ENCODE measurements at regions not wholly inside any gene's neighbourhood (a gene's known extent, or its start where the extent isn't known, plus 50 kb on each side); places are given as distances from the start of the nearest gene placed in this dataset.

DNA sequence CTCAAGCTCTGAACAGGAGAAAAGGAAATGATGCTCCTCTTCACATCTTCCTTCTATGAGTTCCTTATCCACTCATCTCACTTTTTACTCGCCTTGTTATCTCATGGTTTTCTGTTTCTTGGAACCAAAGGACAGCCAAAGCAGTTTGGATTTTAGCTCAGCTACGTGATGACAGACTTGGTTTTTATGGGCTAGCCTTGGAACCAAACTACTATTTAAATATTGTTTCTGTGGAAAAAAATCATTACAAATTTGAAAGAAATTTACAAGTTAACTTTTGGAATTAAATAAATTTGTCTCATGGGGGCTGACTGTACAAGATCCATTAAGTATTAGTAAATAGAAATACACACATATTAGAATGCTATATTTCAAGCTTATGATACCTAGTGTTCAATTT lies 727.8 kb upstream of the FANCL start:
- no peak for DNase-seq (ENCODE audit: low read depth, low spot score)

DNA sequence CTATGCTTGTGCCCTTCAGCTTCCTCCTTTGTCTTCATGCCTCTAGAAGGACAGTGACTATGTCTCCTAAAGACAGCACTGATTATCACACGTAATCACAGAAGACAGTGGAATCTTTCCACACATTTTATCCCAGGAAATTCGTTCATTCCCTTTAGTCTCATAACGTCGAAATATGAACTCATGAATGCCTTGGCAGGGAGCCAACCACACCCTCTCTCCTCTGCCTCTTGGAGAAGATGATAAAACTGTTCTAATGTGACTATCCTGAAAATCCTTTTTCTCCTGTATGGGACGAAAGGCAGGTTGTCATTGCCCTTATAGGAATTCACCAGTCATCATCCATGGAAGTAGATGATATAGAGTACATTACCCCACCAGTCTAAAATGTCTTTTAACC lies 726.6 kb upstream of the FANCL start:
- no peak for DNase-seq (ENCODE audit: low read depth, low spot score)

DNA sequence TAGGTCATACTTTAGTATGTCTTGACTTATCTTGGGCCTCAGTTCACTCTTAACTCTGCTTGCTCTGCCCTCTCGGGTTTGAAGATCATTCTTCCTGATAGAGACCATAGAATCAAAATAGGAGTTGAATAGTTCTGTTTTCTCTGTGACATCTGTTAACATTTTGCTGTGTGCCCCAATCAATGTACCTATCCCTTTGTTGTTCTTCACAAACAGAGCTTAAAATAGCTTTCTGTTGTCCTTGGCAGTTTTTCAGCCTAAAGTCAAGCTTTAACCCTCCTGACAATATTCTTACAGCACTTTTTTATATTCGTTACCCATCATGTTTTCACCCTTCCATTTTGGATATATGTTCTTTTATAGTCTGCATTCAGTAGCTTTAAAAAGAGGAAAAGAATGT lies 724.5 kb upstream of the FANCL start:
- no peak for DNase-seq (ENCODE audit: low read depth, low spot score)

DNA sequence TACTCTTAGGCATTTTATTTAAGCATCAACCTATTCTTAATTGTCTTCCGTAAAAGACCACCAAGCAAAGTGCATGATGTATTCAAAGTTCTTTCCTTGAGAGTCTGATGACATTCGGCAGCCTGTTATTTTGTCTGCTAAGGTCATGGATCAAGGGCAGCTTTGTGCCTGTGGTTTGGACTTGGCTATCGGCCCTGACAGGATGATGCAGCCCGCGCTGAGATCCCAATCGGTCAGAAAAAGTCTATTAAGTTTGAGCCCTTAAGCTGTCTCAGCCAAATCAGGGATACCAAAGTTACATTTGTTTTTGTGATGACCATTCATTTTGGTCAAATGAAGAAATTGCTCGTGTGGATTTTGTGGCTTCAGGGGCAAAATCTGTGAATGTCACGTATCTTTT lies 718.9 kb upstream of the FANCL start:
- no peak for DNase-seq (ENCODE audit: low read depth, low spot score)

DNA sequence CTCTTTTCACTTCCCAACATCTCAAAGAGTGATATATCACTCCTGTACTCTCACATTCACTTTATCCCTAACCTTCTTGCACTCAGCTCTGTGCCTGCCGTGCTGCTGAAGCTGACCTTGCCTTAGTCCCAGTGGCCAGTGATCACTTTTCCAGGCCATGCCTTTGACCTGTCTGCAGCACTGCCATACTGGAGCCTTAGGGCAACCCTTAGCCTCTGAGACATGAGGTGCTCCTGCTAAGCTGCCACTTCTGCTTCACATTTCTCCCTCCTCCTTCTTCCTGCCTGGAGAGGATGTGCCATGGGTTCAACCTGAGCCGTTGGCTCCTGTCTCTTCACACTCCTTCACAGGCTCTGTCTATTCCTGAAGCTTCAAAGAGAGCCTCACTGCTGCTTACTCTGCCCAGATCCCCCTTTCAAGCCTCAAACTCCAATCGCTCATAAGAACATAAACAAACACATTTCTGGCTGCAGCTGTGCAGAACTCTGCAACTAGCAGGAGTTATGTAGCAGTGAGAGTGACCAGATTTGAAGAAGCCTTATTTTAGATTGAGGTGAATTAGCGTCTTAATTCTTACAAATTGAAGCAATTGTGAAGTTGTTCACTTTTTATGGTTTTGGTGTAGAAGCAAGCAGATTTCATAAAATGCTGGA lies 716.2 kb upstream of the FANCL start:
- DNase-seq (ENCODE audit: low read depth, low spot score), result no peak

DNA sequence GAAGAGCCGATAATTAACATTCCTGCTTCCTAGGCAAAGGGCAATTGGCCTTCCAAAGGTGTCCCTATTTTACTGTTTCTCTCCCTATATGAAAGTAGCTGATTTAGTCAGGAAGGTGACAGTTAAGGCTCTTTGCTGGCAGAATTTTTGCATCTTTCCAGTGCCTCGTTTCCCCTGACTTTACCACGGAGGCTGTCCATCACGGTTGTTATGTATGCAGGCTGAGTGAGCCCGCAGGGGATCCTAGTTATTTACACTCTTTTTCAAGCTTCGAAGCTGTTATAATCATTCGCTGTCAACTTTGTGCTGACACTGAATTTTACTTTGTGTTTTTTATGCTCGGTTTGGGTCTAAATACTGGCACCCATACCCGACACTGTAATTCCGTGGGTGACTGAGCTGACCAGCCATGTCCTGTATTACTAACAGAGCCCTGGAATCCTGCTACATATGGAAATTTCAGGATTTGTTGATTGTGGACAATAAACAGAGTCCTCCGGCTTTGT lies 713.8 kb upstream of the FANCL start:
- DNase-seq (ENCODE audit: low read depth, low spot score), result no peak

DNA sequence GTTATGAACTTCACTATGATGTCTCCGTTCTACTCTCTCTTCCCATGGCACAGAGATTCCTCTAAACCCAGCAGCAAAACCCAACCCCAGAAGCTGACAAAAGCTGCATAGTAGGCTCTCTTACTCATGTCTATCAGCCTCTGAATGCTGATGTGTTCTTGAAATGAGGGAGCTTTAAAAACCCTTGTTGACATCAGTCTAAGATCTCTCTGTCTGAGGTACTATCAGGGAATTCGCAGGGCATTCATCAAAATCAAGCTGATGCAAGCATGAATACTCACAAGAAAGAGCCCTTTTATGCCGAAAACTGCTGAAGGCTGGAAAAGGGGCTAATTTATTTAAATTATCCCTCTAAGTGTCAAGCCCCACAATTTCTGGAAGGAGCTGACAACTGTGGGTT lies 710.6 kb upstream of the FANCL start:
- no peak for DNase-seq (ENCODE audit: low read depth, low spot score)

DNA sequence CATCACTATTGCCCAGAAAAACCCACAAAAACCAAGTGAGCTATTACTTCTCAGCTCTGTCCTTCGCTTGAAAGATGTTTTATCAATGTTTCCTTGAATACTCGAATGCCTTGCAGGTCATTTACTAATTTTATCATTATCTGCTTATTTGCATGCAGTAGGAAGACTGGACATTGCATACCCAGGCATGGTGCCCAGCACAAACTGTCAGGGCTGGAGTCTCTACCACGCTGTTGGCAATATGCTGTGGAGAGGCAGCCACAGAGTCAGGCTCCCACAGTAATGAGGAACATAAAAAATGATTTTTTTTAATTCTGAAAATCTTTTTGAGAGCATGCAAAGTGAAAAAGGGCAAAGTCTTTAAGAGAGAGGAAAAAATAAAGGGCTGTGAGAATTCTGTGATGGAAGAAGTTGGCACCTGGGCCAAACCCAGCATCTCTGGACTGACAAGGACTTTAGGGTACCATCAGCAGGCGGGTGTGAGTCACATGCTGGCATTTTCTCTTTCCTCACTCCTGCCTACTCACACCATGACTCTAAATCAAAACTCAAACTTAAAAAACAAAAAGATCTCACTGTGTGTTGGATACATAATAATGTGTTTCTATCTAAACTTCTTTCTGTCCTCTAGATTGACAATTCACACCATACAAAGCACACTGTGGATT lies 709.8 kb upstream of the FANCL start:
- DNase-seq (ENCODE audit: low read depth, low spot score), result no peak

DNA sequence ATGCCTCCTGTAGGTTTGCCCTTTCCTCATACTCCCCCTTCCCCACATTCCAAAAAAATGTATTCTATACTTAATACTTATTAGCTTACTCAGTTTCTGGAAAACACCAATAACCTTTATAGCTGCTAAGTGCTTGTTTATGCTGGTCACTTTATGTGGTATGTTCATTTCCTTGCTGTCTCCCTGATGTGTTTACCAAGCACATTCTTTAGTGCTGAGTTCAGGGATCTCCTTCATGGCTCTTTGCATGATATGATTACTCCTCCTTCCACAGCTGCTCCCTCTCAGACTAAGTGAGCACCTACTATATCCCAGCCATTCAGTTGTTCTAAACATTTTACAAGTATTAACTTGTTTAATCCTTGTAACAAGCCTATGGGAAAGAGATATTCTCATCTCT lies 698.3 kb upstream of the FANCL start:
- DNase-seq (ENCODE audit: low read depth, low spot score), result no peak

DNA sequence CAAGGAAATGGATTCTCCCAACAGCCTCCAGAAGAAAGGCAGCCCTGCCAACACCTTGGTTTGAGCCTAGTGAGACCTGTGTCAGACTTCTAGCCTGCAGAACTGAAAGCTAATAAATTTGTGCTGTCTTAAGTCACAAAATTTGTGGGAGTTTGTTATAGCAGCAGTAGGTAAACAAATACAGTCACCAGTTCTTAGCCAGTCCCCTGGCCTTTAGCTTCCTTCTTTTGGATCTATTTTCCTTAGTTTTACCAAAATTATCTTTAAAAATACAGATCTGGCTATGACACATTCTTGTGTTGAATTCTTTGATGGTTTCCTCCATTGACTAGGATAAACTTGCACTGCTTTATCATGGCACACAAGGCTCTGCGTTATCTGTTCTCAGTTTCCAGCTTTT lies 697.9 kb upstream of the FANCL start:
- no peak for DNase-seq (ENCODE audit: low read depth, low spot score)

DNA sequence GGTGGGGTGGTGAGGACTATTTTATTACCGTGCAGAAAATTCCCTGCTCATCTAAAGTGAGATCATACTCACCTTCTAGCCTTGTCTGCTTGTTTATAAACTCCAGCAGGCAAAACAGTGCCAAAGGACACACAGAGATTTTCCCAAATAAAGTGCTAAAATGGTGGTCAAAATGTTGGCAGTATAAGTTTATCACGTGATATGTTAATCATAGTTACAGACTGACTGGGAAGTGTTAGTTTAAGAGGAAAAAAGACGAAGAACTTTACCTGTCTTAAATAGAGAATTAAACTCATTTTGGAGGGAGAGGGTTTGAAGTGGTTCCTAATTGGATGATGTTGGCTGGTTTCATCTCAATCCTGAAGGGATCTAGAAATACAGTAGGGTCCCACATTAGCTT lies 691.7 kb upstream of the FANCL start:
- DNase-seq (ENCODE audit: low read depth, low spot score), result no peak

DNA sequence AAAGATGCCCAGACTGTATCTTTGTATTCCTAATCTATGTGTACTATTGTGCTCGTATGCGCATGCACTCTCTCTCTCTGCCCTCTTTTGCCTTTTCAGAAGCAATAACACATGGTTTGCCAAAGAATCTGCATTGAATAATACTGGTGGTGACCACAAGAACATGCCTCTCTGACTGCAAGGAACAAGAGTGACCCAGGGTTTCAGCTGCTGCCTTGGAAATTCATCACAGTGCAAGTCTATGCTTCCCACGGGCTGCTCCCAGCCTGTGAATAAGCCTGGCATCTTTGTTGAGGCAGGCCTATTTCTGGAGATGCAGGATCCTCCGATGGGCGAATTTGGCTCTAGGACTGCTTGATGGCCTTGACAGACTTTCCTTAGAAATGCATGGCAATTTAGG lies 689.4 kb upstream of the FANCL start:
- DNase-seq (ENCODE audit: low read depth, low spot score), result no peak

DNA sequence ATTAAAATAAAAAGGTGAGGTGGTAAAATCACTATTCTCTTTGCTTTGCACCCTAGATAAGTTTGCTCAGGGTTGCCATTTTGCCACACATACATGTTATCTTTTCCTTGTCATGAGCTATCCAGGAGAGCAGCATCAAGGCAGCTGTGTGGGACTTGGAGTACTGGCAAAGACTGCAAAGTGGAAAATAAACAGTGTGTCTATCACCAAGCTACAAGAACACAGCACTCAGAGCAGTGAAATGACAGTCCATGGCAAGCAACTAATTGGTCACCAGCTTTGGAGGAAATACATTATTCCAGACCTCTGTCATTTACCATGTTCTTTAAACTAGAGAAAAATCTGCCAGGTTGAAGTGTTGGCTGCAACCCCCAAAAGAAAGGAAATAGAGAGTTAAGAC lies 687.8 kb upstream of the FANCL start:
- DNase-seq (ENCODE audit: low read depth, low spot score), result no peak

DNA sequence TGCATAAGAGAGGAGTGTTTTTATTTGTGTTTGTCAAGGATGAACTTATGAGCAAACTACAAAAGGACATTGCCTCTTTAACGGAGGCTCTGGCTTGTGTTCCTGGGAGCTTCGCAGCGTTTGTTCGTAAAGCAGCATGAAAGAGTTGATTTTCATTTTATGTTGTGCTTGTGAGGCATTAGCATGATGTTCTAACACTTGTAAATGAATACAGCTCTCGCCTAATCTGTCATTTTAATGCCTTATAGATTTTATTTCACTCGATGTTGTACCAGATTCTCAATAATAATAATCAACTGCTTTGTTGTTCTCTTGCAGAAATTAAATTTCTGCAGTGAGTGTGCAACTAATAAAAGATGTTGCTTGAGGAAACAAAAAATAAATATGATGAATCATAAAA lies 687.3 kb upstream of the FANCL start:
- DNase-seq (ENCODE audit: low read depth, low spot score), result no peak

DNA sequence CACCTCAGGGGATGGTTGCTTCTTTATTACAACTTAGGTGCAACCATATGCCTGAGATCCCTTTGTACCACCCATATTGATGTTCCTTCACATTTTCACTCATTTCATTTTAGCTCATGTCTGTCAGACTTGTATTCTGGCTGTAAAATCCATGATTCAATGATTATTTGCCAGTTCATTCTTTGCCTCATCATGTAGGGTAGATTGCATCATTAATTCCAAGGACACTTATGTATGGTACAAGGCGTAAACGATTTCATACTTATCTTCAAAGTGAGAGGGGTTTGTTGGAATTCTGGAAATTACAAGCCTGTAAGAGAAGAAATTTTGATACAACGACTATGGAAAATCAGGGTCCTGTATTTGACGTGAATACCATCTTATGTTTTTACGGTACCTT lies 685.0 kb upstream of the FANCL start:
- no peak for DNase-seq (ENCODE audit: low read depth, low spot score)

DNA sequence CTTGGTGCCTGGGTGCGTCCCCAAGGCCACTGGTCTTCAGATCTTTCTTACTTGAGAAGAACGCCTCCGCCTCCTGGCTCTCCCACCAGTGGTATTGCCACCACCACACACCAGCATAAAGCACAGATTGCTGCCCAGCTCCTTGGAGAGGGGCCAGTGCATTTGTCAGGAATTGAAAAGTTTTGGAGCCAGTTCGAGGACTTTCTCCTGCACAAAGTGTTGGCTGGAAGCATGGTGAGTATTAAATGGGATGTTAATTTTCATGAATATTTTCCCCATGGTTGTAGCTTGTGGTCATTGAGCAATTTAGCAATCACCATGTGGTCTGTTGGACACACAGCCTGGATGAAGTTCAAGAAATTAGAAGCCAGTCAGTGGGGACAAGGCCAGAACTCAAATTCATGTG lies 684.6 kb upstream of the FANCL start:
- no peak for DNase-seq (ENCODE audit: low read depth, low spot score)

DNA sequence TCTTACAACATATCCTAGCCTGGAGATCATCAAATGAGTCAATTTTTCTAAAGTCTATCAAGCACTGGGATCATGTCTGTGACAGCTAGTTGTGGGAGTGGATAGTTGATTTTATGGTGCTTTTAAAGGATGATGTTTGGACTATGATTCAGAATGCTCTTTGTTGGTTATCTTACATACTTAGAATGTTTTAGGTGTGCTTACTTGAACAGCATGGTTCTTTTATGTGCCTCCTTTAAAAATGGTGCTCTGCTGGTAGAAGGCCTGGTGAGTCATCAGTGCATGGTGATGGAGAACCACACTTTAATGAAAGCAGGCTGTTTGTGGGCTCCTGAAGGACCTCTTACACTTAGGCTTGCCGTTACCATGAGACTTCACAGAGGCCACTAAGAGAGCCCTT lies 682.7 kb upstream of the FANCL start:
- peak; percentile 69 for DNase-seq (ENCODE audit: low read depth, low spot score)

DNA sequence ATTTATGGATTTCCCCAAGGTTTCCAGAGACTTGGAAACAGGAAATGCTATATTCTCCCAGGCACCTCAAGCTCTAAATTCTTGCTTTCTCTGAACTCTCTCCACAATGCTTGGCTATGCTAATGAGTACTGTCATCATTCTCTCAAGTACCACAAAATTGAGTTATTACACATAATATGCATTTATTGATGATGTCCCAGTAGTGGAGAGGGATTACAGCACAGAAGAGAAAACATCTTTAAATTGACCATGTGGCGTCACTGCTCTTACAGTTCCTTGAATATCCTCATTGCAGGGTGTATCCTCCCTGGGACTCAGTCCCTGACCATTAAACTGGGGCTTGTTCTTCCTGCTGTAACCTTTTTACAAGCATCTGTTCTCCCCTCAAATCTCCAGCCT lies 681.1 kb upstream of the FANCL start:
- DNase-seq (ENCODE audit: low read depth, low spot score), result no peak

DNA sequence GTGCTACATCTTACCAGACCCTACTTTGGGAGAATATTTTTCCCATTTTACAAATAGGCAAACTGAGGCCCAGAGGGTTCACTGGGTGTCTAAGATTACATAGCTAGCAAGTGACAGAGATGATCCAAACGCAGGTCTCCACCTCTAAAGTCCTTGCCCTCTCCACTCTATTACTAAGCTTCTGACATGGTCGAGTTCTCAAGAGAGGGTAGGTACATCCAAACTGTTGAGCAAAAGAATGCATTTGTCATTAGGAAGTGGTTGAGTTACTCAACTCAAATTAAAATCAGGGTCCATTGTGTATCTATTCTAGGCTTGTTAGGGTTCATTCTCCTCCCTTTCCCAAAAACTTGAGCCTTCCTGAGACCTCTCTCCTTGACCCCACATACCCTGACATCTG lies 680.6 kb upstream of the FANCL start:
- DNase-seq (ENCODE audit: low read depth, low spot score), result no peak

DNA sequence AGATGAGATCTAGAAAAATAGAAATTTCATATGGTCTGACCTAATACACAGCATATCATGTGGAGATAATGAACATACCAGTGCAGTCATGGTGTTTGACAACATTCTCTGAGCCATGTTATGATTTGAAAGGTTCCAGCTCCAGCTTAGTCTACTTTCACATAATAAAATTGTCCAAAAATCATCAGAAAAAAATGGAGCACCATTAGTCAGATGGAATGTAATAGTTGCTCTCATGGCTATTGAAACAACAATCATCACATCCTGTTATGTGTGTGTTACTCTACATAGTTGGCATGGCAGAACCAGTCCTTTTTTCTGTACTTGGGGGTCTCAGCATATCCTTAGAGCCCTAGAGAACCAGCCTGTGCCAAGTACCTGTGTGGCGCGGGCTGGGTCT lies 678.9 kb upstream of the FANCL start:
- DNase-seq (ENCODE audit: low read depth, low spot score), result no peak

DNA sequence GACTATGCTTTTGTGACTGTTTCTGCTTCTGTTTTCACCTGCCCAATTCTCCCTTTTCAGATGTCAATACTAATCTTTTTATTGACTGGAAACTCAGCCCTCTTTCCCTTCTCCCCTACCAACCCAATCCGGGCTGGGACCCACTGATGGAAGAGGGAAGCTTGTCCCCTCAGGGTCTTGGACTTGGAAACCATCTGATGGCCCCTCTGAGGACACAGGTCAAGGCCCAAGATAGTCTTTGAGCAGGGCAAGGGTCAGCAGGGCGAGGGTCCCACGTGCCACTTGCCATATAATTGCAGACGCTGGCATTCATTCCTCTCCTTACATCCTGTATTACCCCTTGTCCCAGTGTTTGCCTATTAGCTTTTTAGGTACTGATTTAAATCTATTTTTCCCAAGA lies 678.2 kb upstream of the FANCL start:
- DNase-seq (ENCODE audit: low read depth, low spot score), result no peak

DNA sequence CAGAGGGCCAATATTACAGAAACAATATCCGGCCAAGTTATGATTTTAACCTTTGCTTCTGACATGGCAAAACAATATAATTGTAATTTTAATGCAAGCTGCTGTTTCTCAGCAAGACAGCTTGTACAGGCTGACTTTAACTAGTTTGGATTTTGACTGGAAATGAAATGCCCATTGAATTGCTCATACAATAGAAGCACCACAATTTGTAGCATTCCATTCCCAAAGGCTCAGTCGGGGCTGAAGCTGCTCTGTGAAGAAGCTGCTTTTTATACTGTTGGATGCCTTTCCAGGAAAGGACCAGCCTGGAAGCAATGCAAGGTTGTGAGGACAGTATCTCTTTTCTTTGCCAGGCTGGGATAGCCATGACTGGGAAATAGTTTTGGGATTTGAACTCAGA lies 677.0 kb upstream of the FANCL start:
- no peak for DNase-seq (ENCODE audit: low read depth, low spot score)

DNA sequence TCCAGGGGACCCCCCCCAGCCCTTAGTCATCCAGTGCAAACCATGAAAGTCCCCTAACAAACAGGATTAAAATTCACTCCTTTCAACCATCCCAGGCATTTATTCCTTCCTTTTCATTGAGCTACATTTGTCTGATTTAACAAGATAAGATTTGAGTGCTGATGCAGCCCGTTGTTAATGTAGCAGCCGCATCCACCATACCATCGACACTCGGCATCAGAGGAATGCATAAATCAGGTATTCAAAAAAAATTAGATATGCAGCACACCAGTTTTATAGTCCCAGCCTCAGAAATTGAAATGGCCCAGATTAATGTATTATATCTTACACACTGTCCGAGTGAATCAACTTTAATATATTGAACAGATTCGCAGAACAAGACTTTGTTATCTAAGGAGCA lies 676.5 kb upstream of the FANCL start:
- DNase-seq (ENCODE audit: low read depth, low spot score), result no peak

DNA sequence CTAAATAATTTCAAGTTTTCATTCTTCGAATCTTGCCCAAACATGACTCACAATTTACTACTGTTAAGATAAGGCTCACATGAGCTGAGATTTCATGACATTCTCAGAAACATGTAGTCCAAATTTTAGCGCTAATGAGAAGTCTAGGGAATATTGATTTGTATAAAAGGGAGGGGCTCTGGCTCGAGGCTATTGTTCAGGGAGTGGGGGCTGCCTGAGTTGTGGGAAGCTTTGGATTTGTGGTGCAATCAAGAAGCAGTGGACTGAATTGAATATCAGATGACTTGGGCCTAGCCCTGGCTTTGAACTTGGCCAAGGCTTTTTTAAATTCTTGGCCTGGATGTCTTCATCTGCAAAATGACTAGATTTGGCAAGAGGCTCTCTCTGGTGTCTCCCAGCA lies 674.9 kb upstream of the FANCL start:
- no peak for DNase-seq (ENCODE audit: low read depth, low spot score)

Measured in smooth muscle cell of the brain vasculature (primary cell).